H9 (cell line): ENCODE measurements at regions not wholly inside any gene's neighbourhood (a gene's known extent, or its start where the extent isn't known, plus 50 kb on each side); places are given as distances from the start of the nearest gene placed in this dataset.

Source experiments
- DNase-seq: peaks from one replicate; pipeline ENCODE4 v3.0.0-alpha.2; 2017
- H2AFZ ChIP-seq: one replicate; pipeline ENCODE4 v1.6.1; 2013; ENCODE audit warnings: mild to moderate bottlenecking, low read length, control low read depth, moderate library complexity
- H2AK5ac ChIP-seq: 2 replicates; pipeline ENCODE4 v1.6.1; 2013; ENCODE audit warnings: low read length, control low read depth, mixed read lengths; ENCODE audit not compliant: insufficient read length
- H2BK120ac ChIP-seq: one replicate; pipeline ENCODE4 v1.6.1; 2013; ENCODE audit warnings: low read depth, mild to moderate bottlenecking, low read length, control low read depth, inconsistent platforms; ENCODE audit not compliant: poor library complexity, severe bottlenecking
- H2BK12ac ChIP-seq: 2 replicates; pipeline ENCODE4 v1.6.1; 2013; ENCODE audit warnings: low read length, control low read depth, mixed read lengths, low read depth; ENCODE audit not compliant: insufficient read length
- H2BK15ac ChIP-seq: 2 replicates; pipeline ENCODE4 v1.6.1; 2013; ENCODE audit warnings: low read depth, low read length, control low read depth
- H2BK20ac ChIP-seq: one replicate; pipeline ENCODE4 v1.6.1; 2013; ENCODE audit warnings: low read depth, mild to moderate bottlenecking, low read length, control low read depth, inconsistent platforms; ENCODE audit not compliant: poor library complexity, severe bottlenecking
- H2BK5ac ChIP-seq: 2 replicates; pipeline ENCODE4 v1.6.1; 2013; ENCODE audit warnings: low read length, control low read depth, mixed read lengths; ENCODE audit not compliant: insufficient read length
- H3K14ac ChIP-seq: 2 replicates; pipeline ENCODE4 v1.6.1; 2013; ENCODE audit warnings: low read length, control low read depth; ENCODE audit not compliant: insufficient read depth
- H3K18ac ChIP-seq: 2 replicates; pipeline ENCODE4 v1.6.1; 2013; ENCODE audit warnings: low read depth, mild to moderate bottlenecking, mixed read lengths, low read length, control low read depth; ENCODE audit not compliant: insufficient read length
- H3K23ac ChIP-seq: 2 replicates; pipeline ENCODE4 v1.6.1; 2013; ENCODE audit warnings: low read length, control low read depth, mixed read lengths, low read depth; ENCODE audit not compliant: insufficient read length
- H3K23me2 ChIP-seq: 2 replicates; pipeline ENCODE4 v1.6.1; 2013; ENCODE audit warnings: low read depth, mild to moderate bottlenecking, mixed read lengths, low read length, control low read depth; ENCODE audit not compliant: insufficient read length, poor library complexity, severe bottlenecking
- H3K27ac ChIP-seq: 2 replicates; pipeline ENCODE4 v1.5.1; 2013; ENCODE audit warnings: low read length, control low read depth, mixed read lengths, low read depth; ENCODE audit not compliant: insufficient read length
- H3K27me3 ChIP-seq: 2 replicates; pipeline ENCODE4 v1.6.1; 2013; ENCODE audit warnings: low read length, control low read depth, inconsistent platforms; ENCODE audit not compliant: insufficient read depth
- H3K4ac ChIP-seq: 2 replicates; pipeline ENCODE4 v1.6.1; 2013; ENCODE audit warnings: low read depth, mild to moderate bottlenecking, control low read depth, inconsistent platforms, low read length, moderate library complexity
- H3K4me1 ChIP-seq: 2 replicates; pipeline ENCODE4 v1.6.1; 2013; ENCODE audit warnings: low read length, control low read depth, inconsistent platforms; ENCODE audit not compliant: insufficient read depth
- H3K4me2 ChIP-seq: 2 replicates; pipeline ENCODE4 v1.6.1; 2013; ENCODE audit warnings: low read length, control low read depth, mixed read lengths; ENCODE audit not compliant: insufficient read length, insufficient read depth
- H3K56ac ChIP-seq: 2 replicates; pipeline ENCODE4 v1.6.1; 2013; ENCODE audit warnings: low read depth, mild to moderate bottlenecking, mixed read lengths, low read length, control low read depth; ENCODE audit not compliant: insufficient read length
- H3K79me1 ChIP-seq: 2 replicates; pipeline ENCODE4 v1.6.1; 2013; ENCODE audit warnings: low read depth, mild to moderate bottlenecking, moderate library complexity, low read length, control low read depth, inconsistent platforms; ENCODE audit not compliant: insufficient read depth, poor library complexity, severe bottlenecking
- H3K79me2 ChIP-seq: 2 replicates; pipeline ENCODE4 v1.6.1; 2013; ENCODE audit warnings: low read length, control low read depth, inconsistent platforms; ENCODE audit not compliant: insufficient read depth
- H3K9ac ChIP-seq: 2 replicates; pipeline ENCODE4 v1.6.1; 2013; ENCODE audit warnings: low read length, control low read depth, mixed read lengths; ENCODE audit not compliant: insufficient read length; ENCODE audit errors: extremely low read depth
- H3K9me3 ChIP-seq: one replicate; pipeline ENCODE4 v1.6.1; 2013; ENCODE audit warnings: low read depth, low read length, inconsistent platforms; ENCODE audit not compliant: control insufficient read depth
- H3T11ph ChIP-seq: one replicate; pipeline ENCODE4 v1.6.1; 2013; ENCODE audit warnings: mild to moderate bottlenecking, low read length, control low read depth, inconsistent platforms
- H4K20me1 ChIP-seq: one replicate; pipeline ENCODE4 v1.6.1; 2013; ENCODE audit not compliant: control insufficient read depth, insufficient read length, insufficient read depth
- H4K5ac ChIP-seq: 2 replicates; pipeline ENCODE4 v1.6.1; 2013; ENCODE audit warnings: low read depth, mild to moderate bottlenecking, mixed read lengths, low read length, control low read depth; ENCODE audit not compliant: insufficient read length
- H4K8ac ChIP-seq: replicated peaks from 2 replicates; pipeline ENCODE4 v1.6.1; 2013; ENCODE audit warnings: low read length, control low read depth, mixed read lengths, low read depth; ENCODE audit not compliant: insufficient read length
- H4K91ac ChIP-seq: 2 replicates; pipeline ENCODE4 v1.6.1; 2013; ENCODE audit warnings: low read depth, mild to moderate bottlenecking, moderate library complexity, mixed read lengths, low read length, control low read depth; ENCODE audit not compliant: insufficient read length
- H3K27ac Mint-ChIP-seq, 3 experiments: 2 replicates in 2 of 3; 3 replicates in 1 of 3; pipeline ENCODE4 v1.8.0; 2020 to 2021; ENCODE audit warnings: mixed read lengths in 3 of 3, mild to moderate bottlenecking in 1 of 3, moderate library complexity in 1 of 3
- H3K27me3 Mint-ChIP-seq: 2 replicates; pipeline ENCODE4 v1.8.0; 2021; ENCODE audit warnings: low read depth, mild to moderate bottlenecking, moderate library complexity, mixed read lengths
- H3K36me3 Mint-ChIP-seq, 3 experiments: 2 replicates in 2 of 3; 3 replicates in 1 of 3; pipeline ENCODE4 v1.8.0; 2020 to 2021; ENCODE audit warnings: low read depth in 3 of 3, mixed read lengths in 3 of 3; ENCODE audit not compliant: insufficient read depth in 1 of 3
- H3K4me1 Mint-ChIP-seq, 2 experiments: 2 replicates each; pipeline ENCODE4 v1.8.0; 2020; ENCODE audit warnings: mixed read lengths in 2 of 2
- H3K4me3 Mint-ChIP-seq, 2 experiments: 2 replicates in 1 of 2; 3 replicates in 1 of 2; pipeline ENCODE4 v1.8.0; 2020 to 2021; ENCODE audit warnings: mild to moderate bottlenecking in 2 of 2, mixed read lengths in 2 of 2, moderate library complexity in 1 of 2
- H3K9me3 Mint-ChIP-seq, 2 experiments: 2 replicates in 1 of 2; 3 replicates in 1 of 2; pipeline ENCODE4 v1.8.0; 2020; ENCODE audit warnings: mild to moderate bottlenecking in 2 of 2, mixed read lengths in 2 of 2, moderate library complexity in 1 of 2
- WGBS: extraction: QIAGEN DNeasy Blood & Tissue Kit; methylation state at CpG from one replicate; pipeline ENCODE4 v1.1.7; 2013; ENCODE audit warnings: missing lambda C conversion rate, low lambda C conversion rate, mixed read lengths; ENCODE audit not compliant: insufficient read length; ENCODE audit errors: extremely low coverage; 5-methylcytosine and 5-hydroxymethylcytosine counted together
- TF ChIP-seq, protein P1 (sequence below): fragments of 200-600 bp; sonication (generic); conservative IDR thresholded peaks from 3 replicates; pipeline ENCODE4 v1.8.0; 2021; ENCODE audit warnings: antibody characterized with exemption, mild to moderate bottlenecking

- Histone ChIP-seq H3K79me2 (no peaks in the 10 kb centered on the region), H3K9ac (no peak overlapping the region), H3K18ac (no peak overlapping the region), H3K56ac (no peak overlapping the region), H2AK5ac (no peak overlapping the region), H2BK5ac (no peak overlapping the region), H3T11ph (no peak overlapping the region), H2BK120ac (no peak overlapping the region), H2BK15ac (no peak overlapping the region), H3K23ac (no peak overlapping the region), H2BK12ac (no peak overlapping the region), H3K27ac (no peak overlapping the region), H2AFZ (no peak overlapping the region), H3K14ac (no peak overlapping the region), H3K4me2 (no peak overlapping the region), H4K5ac (no peak overlapping the region), H3K4me1 (no peaks in the 10 kb centered on the region), H3K23me2 (no peaks in the 10 kb centered on the region), H3K27me3 (no peaks in the 10 kb centered on the region), H3K9me3 (no peaks in the 10 kb centered on the region), H3K79me1 (no peaks in the 10 kb centered on the region), H3K4ac (no peak overlapping the region), H4K20me1 (no peaks in the 10 kb centered on the region), H2BK20ac (no peak overlapping the region), H4K91ac (no peak overlapping the region), H4K8ac (no peak overlapping the region)
- WGBS: no CpG with 5 or more reads among the region's 1 CpG
- TF ChIP-seq, protein P1, sequence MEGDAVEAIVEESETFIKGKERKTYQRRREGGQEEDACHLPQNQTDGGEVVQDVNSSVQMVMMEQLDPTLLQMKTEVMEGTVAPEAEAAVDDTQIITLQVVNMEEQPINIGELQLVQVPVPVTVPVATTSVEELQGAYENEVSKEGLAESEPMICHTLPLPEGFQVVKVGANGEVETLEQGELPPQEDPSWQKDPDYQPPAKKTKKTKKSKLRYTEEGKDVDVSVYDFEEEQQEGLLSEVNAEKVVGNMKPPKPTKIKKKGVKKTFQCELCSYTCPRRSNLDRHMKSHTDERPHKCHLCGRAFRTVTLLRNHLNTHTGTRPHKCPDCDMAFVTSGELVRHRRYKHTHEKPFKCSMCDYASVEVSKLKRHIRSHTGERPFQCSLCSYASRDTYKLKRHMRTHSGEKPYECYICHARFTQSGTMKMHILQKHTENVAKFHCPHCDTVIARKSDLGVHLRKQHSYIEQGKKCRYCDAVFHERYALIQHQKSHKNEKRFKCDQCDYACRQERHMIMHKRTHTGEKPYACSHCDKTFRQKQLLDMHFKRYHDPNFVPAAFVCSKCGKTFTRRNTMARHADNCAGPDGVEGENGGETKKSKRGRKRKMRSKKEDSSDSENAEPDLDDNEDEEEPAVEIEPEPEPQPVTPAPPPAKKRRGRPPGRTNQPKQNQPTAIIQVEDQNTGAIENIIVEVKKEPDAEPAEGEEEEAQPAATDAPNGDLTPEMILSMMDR: no peak
- Mint-ChIP-seq H3K9me3 (no peaks in the 10 kb centered on the region; a peak in 1 of 5 replicates), H3K4me1 (no peaks in the 10 kb centered on the region), H3K36me3 (no peaks in the 10 kb centered on the region; a peak in 1 of 7 replicates), H3K27me3 (no peaks in the 10 kb centered on the region), H3K4me3 (no peak overlapping the region), H3K27ac (no peak overlapping the region)
- DNase-seq: no peak
These were observed 358.5 kb downstream of the TBC1D4 start for GRCh38 chr13:75123428-75123827.
